AML-193 (cell line): ENCODE measurements at regions not wholly inside any gene's neighbourhood (a gene's known extent, or its start where the extent isn't known, plus 50 kb on each side); places are given as distances from the start of the nearest gene placed in this dataset.

Source experiments
- DNase-seq, 2 experiments: peaks; one replicate each; lab custom pipeline; 2025; lab: John Stamatoyannopoulos, UW

GRCh38 chr1:106568201-106568974, 488.1 kb upstream of the PRMT6 start:
- no peak for DNase-seq

GRCh38 chr1:106571109-106571508, 485.4 kb upstream of the PRMT6 start:
- DNase-seq = no peak

GRCh38 chr1:106584107-106584506, 472.4 kb upstream of the PRMT6 start:
- no peak for DNase-seq

- no peak for DNase-seq
These were observed 471.8 kb upstream of the PRMT6 start for GRCh38 chr1:106584676-106585075.

GRCh38 chr1:106600626-106601025, 455.8 kb upstream of the PRMT6 start:
- DNase-seq = no peak

GRCh38 chr1:106603616-106604015, 452.9 kb upstream of the PRMT6 start:
- DNase-seq = no peak

- DNase-seq = no peak
These were observed 447.6 kb upstream of the PRMT6 start for GRCh38 chr1:106608841-106609240.

- DNase-seq = no peak
These were observed 443.4 kb upstream of the PRMT6 start for GRCh38 chr1:106613068-106613467.

GRCh38 chr1:106613861-106614260, 442.6 kb upstream of the PRMT6 start:
- no peak for DNase-seq

- DNase-seq = no peak
These were observed 441.0 kb upstream of the PRMT6 start for GRCh38 chr1:106615473-106615872.

- no peak for DNase-seq
These were observed 437.2 kb upstream of the PRMT6 start for GRCh38 chr1:106619080-106619826.

GRCh38 chr1:106619827-106620134, 436.7 kb upstream of the PRMT6 start:
- no peak for DNase-seq

GRCh38 chr1:106620521-106620954, 435.9 kb upstream of the PRMT6 start:
- DNase-seq = no peak

GRCh38 chr1:106621853-106622252, 434.6 kb upstream of the PRMT6 start:
- DNase-seq = no peak

GRCh38 chr1:106637566-106637965, 418.9 kb upstream of the PRMT6 start:
- no peak for DNase-seq

- DNase-seq = no peak
These were observed 410.2 kb upstream of the PRMT6 start for GRCh38 chr1:106646261-106646784.

GRCh38 chr1:106646816-106647215, 409.7 kb upstream of the PRMT6 start:
- DNase-seq = no peak

GRCh38 chr1:106651028-106651762, 405.3 kb upstream of the PRMT6 start:
- DNase-seq = no peak

- DNase-seq = no peak
These were observed 396.8 kb upstream of the PRMT6 start for GRCh38 chr1:106659490-106660244.

- no peak for DNase-seq
These were observed 380.9 kb upstream of the PRMT6 start for GRCh38 chr1:106675558-106675957.

GRCh38 chr1:106676021-106676420, 380.5 kb upstream of the PRMT6 start:
- DNase-seq = no peak

GRCh38 chr1:106677181-106677580, 379.3 kb upstream of the PRMT6 start:
- DNase-seq = no peak
